ENCODE measurements at regions not wholly inside any gene's neighbourhood (a gene's known extent, or its start where the extent isn't known, plus 50 kb on each side); places are given as distances from the start of the nearest gene placed in this dataset.

DNA sequence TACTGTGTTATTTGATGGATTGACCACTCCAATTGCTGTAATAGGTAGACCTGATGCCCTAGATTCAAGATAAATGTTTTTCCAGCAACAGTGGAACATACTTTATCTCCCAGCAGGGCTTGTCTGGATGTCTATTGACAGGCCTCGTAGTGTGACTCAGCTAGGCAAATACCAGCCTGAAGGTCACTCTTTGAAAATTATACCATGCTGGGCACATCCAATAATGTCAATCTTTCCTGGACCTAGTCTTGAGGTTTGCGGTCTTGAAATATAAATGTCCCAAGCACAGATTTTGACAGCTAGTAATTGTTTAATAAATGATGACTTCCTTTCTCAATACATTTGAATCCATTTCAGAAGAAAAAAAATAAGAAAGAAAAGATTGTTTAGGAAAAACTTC, 1138.0 kb upstream of the TMPRSS15 start:
- TF ChIP-seq POLR2AphosphoS5 (IDR thresholded peaks at IDR 0.05) = no peak
- TF ChIP-seq, protein P1, sequence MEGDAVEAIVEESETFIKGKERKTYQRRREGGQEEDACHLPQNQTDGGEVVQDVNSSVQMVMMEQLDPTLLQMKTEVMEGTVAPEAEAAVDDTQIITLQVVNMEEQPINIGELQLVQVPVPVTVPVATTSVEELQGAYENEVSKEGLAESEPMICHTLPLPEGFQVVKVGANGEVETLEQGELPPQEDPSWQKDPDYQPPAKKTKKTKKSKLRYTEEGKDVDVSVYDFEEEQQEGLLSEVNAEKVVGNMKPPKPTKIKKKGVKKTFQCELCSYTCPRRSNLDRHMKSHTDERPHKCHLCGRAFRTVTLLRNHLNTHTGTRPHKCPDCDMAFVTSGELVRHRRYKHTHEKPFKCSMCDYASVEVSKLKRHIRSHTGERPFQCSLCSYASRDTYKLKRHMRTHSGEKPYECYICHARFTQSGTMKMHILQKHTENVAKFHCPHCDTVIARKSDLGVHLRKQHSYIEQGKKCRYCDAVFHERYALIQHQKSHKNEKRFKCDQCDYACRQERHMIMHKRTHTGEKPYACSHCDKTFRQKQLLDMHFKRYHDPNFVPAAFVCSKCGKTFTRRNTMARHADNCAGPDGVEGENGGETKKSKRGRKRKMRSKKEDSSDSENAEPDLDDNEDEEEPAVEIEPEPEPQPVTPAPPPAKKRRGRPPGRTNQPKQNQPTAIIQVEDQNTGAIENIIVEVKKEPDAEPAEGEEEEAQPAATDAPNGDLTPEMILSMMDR (IDR thresholded peaks at IDR 0.05) = no peak
